HepG2 (cell line): ENCODE measurements at regions not wholly inside any gene's neighbourhood (a gene's known extent, or its start where the extent isn't known, plus 50 kb on each side); places are given as distances from the start of the nearest gene placed in this dataset.

ENCODE experiments used
- ATAC-seq: fragments of 200-7000 bp; cut with Tn5 transposase; 3 replicates; pipeline ENCODE4 v1.9.1; 2020; ENCODE audit warnings: mild to moderate bottlenecking, moderate library complexity
- BruUV-seq: library from RNA; stranded (reverse); fragments of 400-500 nt; replicated peaks from 2 replicates; lab custom pipeline; 2021; lab: Mats Ljungman, UMichigan
- CTCF ChIA-PET: fragments of 300-600 bp; formaldehyde crosslinking; extraction: SDS; loops from one replicate; lab custom pipeline; 2021; ENCODE audit warnings: low total read pairs, inconsistent platforms, low intra/inter-chr PET ratio; lab: Yijun Ruan, JAX
- POLR2A ChIA-PET: fragments of 350-600 bp; sonication (Branson Sonifier 250); formaldehyde crosslinking; loops from one replicate; lab custom pipeline; 2020; ENCODE audit warnings: antibody characterized with exemption, inconsistent platforms; lab: Yijun Ruan, JAX
- DNase-seq: peaks from one replicate; pipeline ENCODE4 v3.0.0-alpha.2; 2015; ENCODE audit warnings: low spot score
- FAIRE-seq: peaks from 3 replicates; lab custom pipeline; 2011; peaks lifted over from hg19 to GRCh38; lab: Jason Lieb, UNC
- H2AFZ ChIP-seq: one replicate; pipeline ENCODE4 v1.6.1; 2011; ENCODE audit warnings: low read length, inconsistent platforms
- H3K27ac ChIP-seq: fragments of 300-600 bp; 3 replicates; pipeline ENCODE4 v1.8.0; 2011; ENCODE audit warnings: mixed run types, mild to moderate bottlenecking, mixed read lengths, low read length, inconsistent platforms; ENCODE audit not compliant: insufficient read depth; ENCODE audit errors: extremely low read length
- H3K27me3 ChIP-seq, 2 experiments: fragments of 200-600 bp in 1 of 2; 2 replicates in 1 of 2; 3 replicates in 1 of 2; pipeline versions ENCODE4 v1.6.0 to v1.8.0; 2011; ENCODE audit warnings: low read length in 2 of 2, mild to moderate bottlenecking in 2 of 2, moderate library complexity in 2 of 2, inconsistent platforms in 1 of 2; ENCODE audit not compliant: insufficient read depth in 2 of 2, control insufficient read depth in 1 of 2
- H3K36me3 ChIP-seq, 2 experiments: fragments of 200-600 bp in 1 of 2; replicated peaks in 1 of 2; 2 replicates in 1 of 2; 3 replicates in 1 of 2; pipeline versions ENCODE4 v1.5.1 to v1.8.0; 2011; ENCODE audit warnings: low read length in 2 of 2, inconsistent platforms in 1 of 2; ENCODE audit not compliant: insufficient read depth in 2 of 2, control insufficient read depth in 1 of 2
- H3K4me1 ChIP-seq: 2 replicates; pipeline ENCODE4 v1.5.1; 2012; ENCODE audit warnings: low read length, inconsistent platforms; ENCODE audit not compliant: insufficient read depth
- H3K4me2 ChIP-seq: 2 replicates; pipeline ENCODE4 v1.6.0; 2011; ENCODE audit warnings: low read depth, low read length, inconsistent platforms
- H3K4me3 ChIP-seq, 3 experiments: fragments of 200-600 bp in 1 of 3; sonication (generic), shearing (Covaris generic) in 1 of 3; replicated peaks in 1 of 3; 2 replicates each; pipeline ENCODE4 v1.5.1; 2011 to 2016; ENCODE audit warnings: low read length in 3 of 3, inconsistent platforms in 2 of 3, low read depth in 2 of 3, mild to moderate bottlenecking in 2 of 3, control low read depth in 1 of 3, mixed read lengths in 1 of 3; ENCODE audit not compliant: insufficient read depth in 1 of 3
- H3K79me2 ChIP-seq: one replicate; pipeline ENCODE4 v1.6.1; 2011; ENCODE audit warnings: low read length, inconsistent platforms; ENCODE audit not compliant: insufficient read depth
- H3K9ac ChIP-seq: 2 replicates; pipeline ENCODE4 v1.6.0; 2011; ENCODE audit warnings: mild to moderate bottlenecking, low read depth, low read length, inconsistent platforms; ENCODE audit not compliant: insufficient read depth
- H3K9me3 ChIP-seq: 2 replicates; pipeline ENCODE4 v1.5.1; 2012; ENCODE audit warnings: mild to moderate bottlenecking, low read length
- H4K20me1 ChIP-seq: 2 replicates; pipeline ENCODE4 v1.6.0; 2011; ENCODE audit warnings: inconsistent platforms, mild to moderate bottlenecking, low read length, moderate library complexity; ENCODE audit not compliant: insufficient read depth
- ATM ChIP-seq: fragments of 450-650 bp; IDR thresholded peaks from 2 replicates; pipeline ENCODE4 v1.7.1; 2017; ENCODE audit warnings: mild to moderate bottlenecking, borderline replicate concordance
- CHCHD3 ChIP-seq: sonication (generic); formaldehyde crosslinking; IDR thresholded peaks from 2 replicates; pipeline ENCODE4 v1.8.0; 2022; ENCODE audit warnings: mild to moderate bottlenecking, missing genetic modification reagents, moderate library complexity
- GATA4 ChIP-seq: sonication (generic); IDR thresholded peaks from 2 replicates; pipeline ENCODE4 v1.6.1; 2016; ENCODE audit warnings: antibody characterized with exemption, low read depth, borderline replicate concordance
- HMGXB4 ChIP-seq, 2 experiments: sonication (generic) in 1 of 2; formaldehyde crosslinking in 1 of 2; IDR thresholded peaks; 2 replicates each; pipeline versions ENCODE4 v1.4.0 to v1.6.1; 2018 to 2020; ENCODE audit warnings: missing genetic modification reagents in 2 of 2, borderline replicate concordance in 1 of 2, low read depth in 1 of 2, mild to moderate bottlenecking in 1 of 2, missing biosample characterization in 1 of 2
- MYPOP ChIP-seq: sonication (generic); formaldehyde crosslinking; IDR thresholded peaks from 2 replicates; pipeline ENCODE4 v1.8.1; 2023; ENCODE audit warnings: mild to moderate bottlenecking, moderate library complexity, missing genetic modification reagents
- RXRB ChIP-seq: IDR thresholded peaks from 2 replicates; pipeline ENCODE4 v1.6.1; 2016; ENCODE audit warnings: borderline replicate concordance, missing genetic modification reagents, missing compliant biosample characterization
- SNAPC2 ChIP-seq: sonication (generic); formaldehyde crosslinking; IDR thresholded peaks from 2 replicates; pipeline ENCODE4 v1.8.1; 2022; ENCODE audit warnings: mild to moderate bottlenecking, missing genetic modification reagents
- TSC22D2 ChIP-seq: sonication (generic); formaldehyde crosslinking; IDR thresholded peaks from 2 replicates; pipeline ENCODE4 v1.5.1; 2020; ENCODE audit warnings: missing genetic modification reagents, mild to moderate bottlenecking, borderline replicate concordance
- ZNF180 ChIP-seq: sonication (generic); formaldehyde crosslinking; IDR thresholded peaks from 2 replicates; pipeline ENCODE4 v1.4.0; 2020; ENCODE audit warnings: low read depth, missing genetic modification reagents, borderline replicate concordance
- ZNF20 ChIP-seq: sonication (generic); formaldehyde crosslinking; IDR thresholded peaks from 2 replicates; pipeline ENCODE4 v1.4.0; 2020; ENCODE audit warnings: mild to moderate bottlenecking, moderate library complexity, missing genetic modification reagents
- ZNF501 ChIP-seq: sonication (generic); formaldehyde crosslinking; IDR thresholded peaks from 2 replicates; pipeline ENCODE4 v1.5.1; 2020; ENCODE audit warnings: mild to moderate bottlenecking, moderate library complexity, missing genetic modification reagents
- ZNF547 ChIP-seq: sonication (generic); formaldehyde crosslinking; IDR thresholded peaks from 2 replicates; pipeline ENCODE4 v1.5.1; 2020; ENCODE audit warnings: mild to moderate bottlenecking, missing genetic modification reagents
- ZNF549 ChIP-seq: sonication (generic); formaldehyde crosslinking; IDR thresholded peaks from 2 replicates; pipeline ENCODE4 v1.5.0; 2020; ENCODE audit warnings: missing genetic modification reagents
- ZNF740 ChIP-seq: sonication (generic); formaldehyde crosslinking; IDR thresholded peaks from 2 replicates; pipeline ENCODE4 v1.4.0; 2020; ENCODE audit warnings: missing genetic modification reagents
- ZNF883 ChIP-seq: sonication (generic); formaldehyde crosslinking; IDR thresholded peaks from 2 replicates; pipeline ENCODE4 v1.5.1; 2020; ENCODE audit warnings: mild to moderate bottlenecking, missing genetic modification reagents; ENCODE audit errors: not compliant biosample characterization
- WGBS: methylation state at CpG from one replicate; pipeline ENCODE4 v1.1.6; 2017; ENCODE audit warnings: low lambda C conversion rate; 5-methylcytosine and 5-hydroxymethylcytosine counted together
- in situ Hi-C: cut with HindIII; loops from 2 replicates; pipeline ENCODE4 v1.10.0; 2017; ENCODE audit warnings: low pct_unique_long_range_greater_than_20kb; ENCODE audit not compliant: extremely low pct_ligation_motif_present
- intact Hi-C: fragments of 100-400 bp; cut with micrococcal nuclease; formaldehyde crosslinking; loops from one replicate; pipeline ENCODE4 v1.10.0; 2022; ENCODE audit not compliant: unreplicated experiment
- TF ChIP-seq, protein P1 (sequence below): sonication (generic); formaldehyde crosslinking; IDR thresholded peaks from 2 replicates; pipeline ENCODE4 v1.4.0; 2020; ENCODE audit warnings: missing genetic modification reagents, mild to moderate bottlenecking, borderline replicate concordance

DNA sequence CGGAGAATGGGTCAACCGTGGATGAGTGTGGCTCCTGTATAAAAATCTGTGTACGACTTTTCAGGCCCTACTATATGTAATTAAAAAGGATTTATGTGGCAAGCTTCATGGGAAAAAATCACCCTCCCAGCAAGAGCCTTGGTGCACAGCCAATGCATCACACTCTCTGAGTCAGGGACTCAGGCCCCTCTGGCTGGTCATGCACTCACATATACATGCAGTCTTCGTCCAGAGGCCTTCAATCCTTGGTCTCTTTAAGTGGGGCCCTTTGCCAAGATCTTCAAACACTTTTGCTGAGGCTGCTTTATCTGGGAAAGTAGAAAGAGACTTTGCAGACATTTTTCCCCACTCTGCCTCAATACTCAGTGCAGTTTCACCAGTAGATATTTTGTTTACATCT is 311.4 kb upstream of the FSTL5 start:
- Histone ChIP-seq H3K36me3 (no peaks in the 10 kb centered on the region), H2AFZ (no peak overlapping the region), H3K27ac (no peak overlapping the region), H3K4me2 (no peak overlapping the region), H3K4me3 (no peak overlapping the region), H3K79me2 (no peaks in the 10 kb centered on the region), H3K9ac (no peak overlapping the region), H3K9me3 (no peaks in the 10 kb centered on the region), H3K4me1 (no peaks in the 10 kb centered on the region), H3K27me3 (peaks cover 0 to 1% of the 10 kb centered on the region in 2 experiments; a peak in 1 of 5 replicates), H4K20me1 (no peaks in the 10 kb centered on the region)
- 31% methylated on average over 4 of the region's 4 CpGs for WGBS
- BruUV-seq, result no TSS peak
- TF ChIP-seq ZNF180 (no peak), ZNF547 (no peak), ZNF740 (CRISPR knock-in tag) (no peak), TSC22D2 (CRISPR knock-in tag) (no peak), SNAPC2 (CRISPR knock-in tag) (no peak), ZNF501 (CRISPR knock-in tag) (no peak), MYPOP (no peak), ZNF883 (CRISPR knock-in tag) (no peak), ZNF20 (CRISPR knock-in tag) (no peak), ZNF549 (CRISPR knock-in tag) (no peak), GATA4 (no peak), RXRB (no peak), HMGXB4 (CRISPR knock-in tag; IDR thresholded peaks at IDR 0.05; ENCODE audit: borderline replicate concordance in 1 of 2, low read depth in 1 of 2) (no peak), CHCHD3 (CRISPR knock-in tag) (no peak), ATM (no peak)
- TF ChIP-seq, protein P1, sequence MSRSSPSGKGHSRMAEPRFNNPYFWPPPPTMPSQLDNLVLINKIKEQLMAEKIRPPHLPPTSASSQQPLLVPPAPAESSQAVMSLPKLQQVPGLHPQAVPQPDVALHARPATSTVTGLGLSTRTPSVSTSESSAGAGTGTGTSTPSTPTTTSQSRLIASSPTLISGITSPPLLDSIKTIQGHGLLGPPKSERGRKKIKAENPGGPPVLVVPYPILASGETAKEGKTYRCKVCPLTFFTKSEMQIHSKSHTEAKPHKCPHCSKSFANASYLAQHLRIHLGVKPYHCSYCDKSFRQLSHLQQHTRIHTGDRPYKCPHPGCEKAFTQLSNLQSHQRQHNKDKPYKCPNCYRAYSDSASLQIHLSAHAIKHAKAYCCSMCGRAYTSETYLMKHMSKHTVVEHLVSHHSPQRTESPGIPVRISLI, result no peak
- in situ Hi-C loops, result loop anchor here (25.0 kb wide), 1 partner anchor 1062 kb away; no protein-coding TSS in a partner anchor
- FAIRE-seq (no peak), DNase-seq (no peak), ATAC-seq (no peak)
- intact Hi-C loops, result no loop called here
- ChIA-PET CTCF (no interaction called here), POLR2A (no interaction called here)
